ENCODE measurements at regions not wholly inside any gene's neighbourhood (a gene's known extent, or its start where the extent isn't known, plus 50 kb on each side); places are given as distances from the start of the nearest gene placed in this dataset.
A peak's percentile ranks its signal among the peaks of the same experiment; 100 is the strongest.

DNA sequence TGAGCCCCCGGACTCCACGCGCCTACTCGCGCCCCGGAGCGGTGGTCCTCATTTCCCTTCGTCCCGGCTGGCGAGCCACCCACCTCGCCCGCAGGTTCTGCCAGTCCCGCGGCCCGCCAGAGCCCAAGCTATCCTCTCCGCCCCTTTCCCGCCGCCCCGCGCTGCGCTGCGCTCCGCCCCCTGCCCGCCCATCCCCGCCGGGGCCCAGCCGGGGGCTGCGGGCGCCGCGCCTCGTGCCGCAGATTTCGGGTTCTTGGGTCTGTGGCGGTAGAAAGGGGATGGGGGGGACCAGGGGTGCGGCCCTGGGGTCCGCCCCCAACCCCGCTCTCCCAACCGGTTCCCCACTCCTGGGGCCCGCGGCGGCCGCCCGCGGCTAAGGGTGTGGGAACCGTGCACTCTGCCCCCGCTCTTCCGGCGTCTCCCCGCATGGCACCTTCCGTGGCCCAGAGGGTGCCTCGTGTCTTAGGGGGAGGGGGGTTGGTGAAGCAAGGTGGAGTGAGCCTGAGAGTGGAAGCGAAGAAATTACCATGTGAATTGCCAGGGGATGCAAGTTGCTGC is 650.8 kb upstream of the DIPK2B start:
- DNase-seq: peak; percentile 30

DNA sequence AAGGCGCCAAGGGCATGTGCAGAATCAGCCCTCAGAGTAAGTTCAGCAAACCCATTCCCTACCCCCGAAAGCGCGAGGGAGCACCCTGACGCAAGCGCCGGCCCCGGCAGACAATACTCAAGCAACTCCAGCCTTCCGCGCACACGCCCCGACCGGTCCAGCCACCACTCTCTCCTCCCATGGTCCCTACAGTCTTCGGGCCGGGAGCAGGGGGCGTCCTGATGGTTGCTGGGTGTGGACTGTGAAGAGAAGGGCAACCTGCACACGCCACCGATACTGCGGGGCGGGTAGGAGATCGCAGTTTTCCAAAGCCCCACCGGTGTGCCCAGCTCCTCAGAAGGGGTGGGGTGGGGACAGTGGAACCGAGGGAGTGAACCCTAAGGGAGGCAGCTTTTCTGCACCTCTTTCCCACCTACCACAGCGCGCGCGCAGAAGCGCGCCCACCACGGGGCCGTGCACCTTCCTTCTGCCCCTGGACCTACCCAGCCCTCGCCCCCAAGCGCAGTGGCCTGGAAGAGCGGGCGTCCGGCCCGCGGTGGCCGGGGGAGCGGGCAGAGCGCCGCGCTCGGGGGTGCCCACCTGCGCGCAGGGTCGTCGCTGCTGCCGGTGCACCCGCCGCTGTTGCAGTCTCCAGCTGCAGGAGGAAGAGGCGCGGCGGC is 650.2 kb upstream of the DIPK2B start:
- DNase-seq: peak; percentile 6

DNA sequence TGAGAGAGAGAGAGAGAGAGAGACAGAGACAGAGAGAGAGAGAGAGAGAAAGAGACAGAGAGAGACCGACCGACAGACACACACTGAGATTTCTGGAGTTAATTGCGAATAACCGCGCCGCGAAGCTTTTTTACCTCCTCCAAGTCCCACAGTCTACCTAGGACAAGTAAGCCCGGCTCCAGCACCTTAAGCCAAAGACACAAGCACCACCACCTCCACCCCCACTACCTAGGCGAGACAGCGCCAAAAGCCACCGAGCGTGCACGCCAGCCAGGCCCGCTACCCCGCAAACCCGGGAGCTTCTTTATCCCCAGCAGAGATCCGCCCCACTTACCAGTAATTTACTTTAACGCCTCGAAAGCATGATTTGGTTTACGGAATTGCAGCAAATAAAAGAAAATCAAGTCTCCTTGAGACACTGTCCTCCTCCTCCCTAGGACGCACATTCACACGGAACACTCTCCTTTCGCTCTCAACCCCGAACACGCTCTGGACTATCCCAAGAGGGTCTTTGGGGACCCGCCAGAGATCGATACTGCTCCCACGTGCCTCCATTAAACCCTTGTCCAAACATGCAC is 649.6 kb upstream of the DIPK2B start:
- DNase-seq: no peak

DNA sequence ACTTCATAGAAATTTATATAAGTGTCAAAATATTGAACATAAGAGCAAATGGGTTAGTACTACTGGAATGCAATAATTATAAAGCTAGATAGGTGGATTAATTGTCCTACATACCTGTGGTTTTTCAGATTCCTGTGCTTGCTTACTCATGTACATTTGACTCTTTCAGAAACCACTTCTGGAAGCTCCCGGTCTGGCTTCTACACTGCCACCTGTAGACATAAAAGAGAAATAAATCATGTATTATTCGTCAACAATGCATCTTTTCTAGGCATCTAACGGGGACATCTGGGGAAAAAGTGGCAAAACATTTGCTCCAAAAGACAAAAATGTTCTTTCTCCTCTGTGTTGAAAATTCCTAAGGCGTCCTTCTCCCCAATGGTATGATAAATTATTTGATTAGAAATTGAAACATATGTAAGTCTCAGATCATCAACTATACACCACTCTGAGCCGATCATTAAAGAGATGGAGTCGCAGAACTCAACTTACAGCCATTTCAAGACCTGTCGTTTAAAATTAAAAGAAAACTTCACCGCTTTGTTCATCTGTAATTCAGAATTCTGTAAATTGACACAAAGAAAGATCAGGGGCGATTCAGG is 648.7 kb upstream of the DIPK2B start:
- DNase-seq: peak; percentile 33

DNA sequence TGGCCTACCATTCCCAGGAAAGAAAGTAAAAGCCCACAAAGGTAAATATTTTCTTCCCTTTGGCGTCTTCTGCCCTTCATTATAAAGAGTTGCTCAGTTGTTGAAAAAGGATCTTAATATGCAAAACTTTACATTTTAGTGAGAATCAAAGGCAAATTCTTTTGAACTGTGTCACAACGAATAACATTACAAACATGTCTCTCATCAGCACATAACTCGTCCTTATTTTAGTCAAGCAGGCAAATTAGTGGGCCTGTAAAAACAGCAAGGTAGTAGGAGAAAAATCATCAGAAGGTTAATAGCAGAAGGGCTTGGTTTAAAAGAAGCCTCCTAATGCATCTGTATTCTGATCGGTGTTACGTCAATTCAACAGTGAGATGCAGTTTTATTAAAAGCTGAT is 647.3 kb upstream of the DIPK2B start:
- no peak for DNase-seq

DNA sequence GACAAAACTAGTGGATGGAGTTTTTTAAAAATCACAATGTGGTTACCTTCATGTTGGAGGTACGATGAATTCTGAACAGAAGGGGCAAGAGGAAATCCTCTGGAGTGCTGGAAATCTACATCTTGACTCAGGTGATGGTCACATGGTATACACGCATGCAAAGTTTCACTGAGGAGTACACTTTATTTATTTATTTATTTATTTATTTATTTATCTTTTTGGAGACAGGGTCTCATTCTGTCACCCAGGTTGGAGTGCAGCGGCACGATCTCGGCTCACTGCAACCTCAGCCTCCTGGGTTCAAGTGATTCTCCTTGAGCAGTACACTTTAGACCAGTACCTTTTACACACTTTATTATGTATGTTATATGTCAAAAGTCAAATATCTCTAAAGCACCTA is 645.7 kb upstream of the DIPK2B start:
- no peak for DNase-seq

DNA sequence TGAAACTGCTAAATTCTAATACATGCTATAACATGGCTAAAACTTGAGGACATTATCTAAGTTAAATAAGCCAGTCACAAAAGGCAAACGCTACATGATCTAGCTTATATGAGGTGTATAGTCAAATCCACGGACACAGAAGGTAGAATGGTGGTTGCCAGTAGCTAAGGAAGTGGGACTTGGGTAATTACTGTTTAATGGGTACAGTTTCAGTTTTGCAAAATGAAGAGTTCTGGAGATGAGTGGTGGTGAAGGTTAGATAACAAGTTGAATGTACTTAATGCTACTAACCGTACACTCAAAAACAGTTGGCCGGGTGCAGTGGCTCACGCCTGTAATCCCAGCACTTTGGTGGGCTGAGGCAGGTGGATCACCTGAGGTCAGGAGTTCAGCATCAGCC is 644.5 kb upstream of the DIPK2B start:
- no peak for DNase-seq

DNA sequence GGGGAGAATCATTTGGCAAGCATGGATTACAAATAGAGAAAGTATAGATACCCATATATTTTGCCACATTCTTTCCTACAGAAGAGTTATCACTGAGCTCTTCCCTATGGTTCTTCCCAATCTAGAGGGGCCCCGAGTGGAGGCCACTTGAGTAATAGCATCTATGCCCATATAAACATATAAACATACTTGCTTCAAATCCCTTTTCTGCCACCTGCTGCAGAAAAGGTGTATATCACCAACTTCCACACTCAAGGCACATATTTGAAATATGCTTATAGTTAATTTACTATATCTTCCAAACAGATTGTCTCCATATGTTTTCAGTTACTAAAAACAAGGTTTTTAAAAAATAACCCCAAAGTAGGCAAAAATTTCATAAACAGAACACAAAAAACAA is 642.8 kb upstream of the DIPK2B start:
- no peak for DNase-seq

DNA sequence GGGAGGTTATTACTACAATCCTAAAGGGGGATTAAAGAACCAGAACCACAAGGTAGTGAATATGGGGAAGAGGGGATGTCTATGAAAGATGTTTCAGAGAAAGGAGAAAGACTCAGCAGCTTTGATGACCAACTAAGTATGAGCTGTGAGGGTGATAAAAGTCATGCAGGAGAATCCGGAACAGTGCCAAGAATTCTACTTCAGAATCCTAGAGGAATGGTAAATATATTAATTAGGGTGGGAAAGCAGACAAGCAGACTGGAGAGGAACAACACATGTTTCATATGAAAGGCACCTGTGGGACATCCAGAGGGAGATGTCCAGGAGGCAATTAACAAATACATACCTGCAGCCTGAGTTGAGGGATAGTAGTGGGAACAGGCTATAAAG is 642.2 kb upstream of the DIPK2B start:
- no peak for DNase-seq

DNA sequence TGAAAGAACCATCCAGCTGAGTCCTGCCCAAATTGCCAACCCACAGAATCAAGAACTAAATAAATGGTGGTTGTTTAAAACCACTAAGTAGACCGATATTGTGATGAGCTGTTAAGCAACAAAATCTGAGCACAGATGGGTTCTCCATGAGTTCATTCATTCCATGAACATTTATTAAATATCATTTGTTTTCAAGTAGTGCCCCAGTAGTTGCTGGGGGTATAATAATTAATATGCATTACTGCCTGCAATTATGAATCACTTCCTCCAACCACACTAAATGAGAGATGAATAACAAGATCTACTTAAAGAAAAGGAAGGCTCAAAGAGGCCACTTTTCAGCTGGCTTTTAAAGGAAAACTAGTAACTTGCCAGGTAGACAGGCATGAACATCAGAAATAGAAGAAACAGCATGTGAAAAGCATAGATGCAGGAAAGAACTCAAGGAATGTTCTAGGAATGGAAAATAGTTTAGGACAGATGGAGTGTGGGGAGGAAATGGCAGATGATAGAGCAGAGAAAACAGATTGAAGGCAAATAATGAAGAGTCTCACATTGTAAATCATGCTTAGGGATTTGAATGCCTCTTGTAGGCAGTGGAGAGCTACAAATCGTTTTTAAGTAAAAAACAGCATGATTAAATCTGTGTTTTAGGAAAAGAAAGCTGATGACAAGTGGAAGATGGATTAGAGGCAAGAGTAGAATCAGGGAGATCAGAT is 641.7 kb upstream of the DIPK2B start:
- DNase-seq: no peak

DNA sequence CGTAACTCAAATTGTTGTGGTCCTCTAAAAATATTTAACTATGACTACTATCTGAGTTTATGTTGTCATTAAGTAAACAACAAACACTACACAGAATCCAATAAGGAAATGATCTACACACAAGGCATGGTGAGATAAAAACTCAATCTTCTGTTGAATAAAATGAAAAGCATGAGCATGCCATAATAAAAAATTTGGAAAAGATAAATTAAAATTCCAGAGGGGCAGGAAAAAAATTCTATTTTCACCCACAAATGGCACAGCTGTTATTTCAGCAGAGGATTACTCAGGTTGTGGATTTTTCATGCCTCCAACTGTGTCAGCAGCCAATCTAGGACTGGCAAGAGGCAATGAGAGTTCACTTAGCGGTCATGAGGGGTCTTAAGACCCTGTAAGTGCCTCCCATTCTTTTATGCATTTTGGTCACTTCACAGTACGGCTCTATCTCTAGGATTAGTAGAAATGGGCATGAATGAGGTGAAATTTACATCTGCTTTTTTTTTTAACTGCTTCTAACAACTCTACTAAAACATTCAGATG is 639.8 kb upstream of the DIPK2B start:
- no peak for DNase-seq

DNA sequence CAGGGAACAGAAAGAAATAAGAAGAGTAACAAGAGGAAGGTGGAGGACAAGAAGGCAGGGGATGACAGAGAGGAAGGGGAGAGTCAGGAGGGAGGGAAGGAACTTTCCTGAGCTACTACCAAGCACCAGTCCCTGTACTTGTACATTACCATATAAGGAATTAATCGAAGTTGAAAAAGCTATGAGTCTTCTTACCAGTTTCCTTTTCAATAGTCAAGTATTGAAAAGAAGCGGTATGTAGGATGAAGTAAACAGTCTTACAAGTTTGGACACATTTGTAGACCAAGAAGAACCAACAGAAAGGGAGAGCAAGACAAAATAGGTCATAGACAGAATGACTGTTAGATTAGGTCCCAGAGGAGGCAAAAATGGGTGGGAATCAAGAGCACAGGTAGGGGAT is 629.7 kb upstream of the DIPK2B start:
- DNase-seq: no peak

DNA sequence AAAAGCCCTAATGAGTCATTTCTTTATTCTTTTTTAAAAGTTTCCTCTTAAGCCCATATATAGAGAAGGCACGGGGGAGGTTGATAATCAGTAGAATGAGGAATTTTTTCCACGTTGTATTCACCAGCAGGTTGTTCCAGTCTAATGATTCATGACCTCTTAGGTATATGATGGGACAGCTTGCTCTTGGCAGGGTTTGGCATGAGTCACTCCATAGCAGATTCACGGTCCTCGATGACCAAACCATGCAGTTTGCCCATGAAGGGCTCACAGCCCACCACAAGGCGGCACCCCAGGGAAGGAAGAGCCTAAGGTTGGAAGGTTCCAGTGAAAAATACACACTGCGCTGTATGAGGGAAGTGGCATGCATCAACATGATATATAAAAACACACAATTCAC is 623.8 kb upstream of the DIPK2B start:
- DNase-seq: no peak

DNA sequence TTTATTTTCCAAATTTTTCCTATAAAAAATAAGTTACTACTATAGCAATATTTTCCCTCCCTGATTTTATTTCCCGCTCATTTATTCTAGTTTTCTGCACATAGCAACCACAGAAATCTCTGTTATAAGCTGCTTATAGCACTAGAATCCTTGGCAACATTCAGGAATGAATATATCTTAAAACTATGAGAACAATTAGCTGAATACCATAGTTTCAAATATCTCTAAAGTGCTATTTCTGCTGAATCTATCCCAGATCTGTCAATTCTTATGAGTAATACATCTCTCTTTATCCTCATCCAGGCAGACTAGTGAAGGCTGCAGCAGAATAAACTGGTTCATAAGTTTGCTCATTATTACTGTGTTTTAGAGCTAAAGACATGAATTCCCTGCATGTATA is 622.9 kb upstream of the DIPK2B start:
- DNase-seq: no peak

DNA sequence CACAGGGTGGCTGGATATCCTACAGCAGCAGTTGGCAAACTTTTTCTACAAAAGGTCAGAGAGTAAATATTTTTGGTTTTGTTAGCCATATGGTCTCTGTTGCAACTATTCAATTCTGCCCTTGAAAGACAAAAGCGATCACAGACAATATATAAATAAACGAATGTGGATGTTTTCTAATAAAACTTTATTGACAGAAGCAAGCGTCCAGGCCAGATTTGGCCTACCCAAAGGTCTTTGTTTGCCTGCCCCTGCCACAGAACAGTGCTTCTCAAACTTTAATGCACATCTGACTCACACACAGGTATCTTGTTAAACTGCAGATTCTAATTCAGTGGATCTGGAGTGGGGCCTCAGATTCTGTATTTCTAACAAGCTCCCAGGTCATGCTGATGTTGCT is 621.4 kb upstream of the DIPK2B start:
- DNase-seq: no peak

DNA sequence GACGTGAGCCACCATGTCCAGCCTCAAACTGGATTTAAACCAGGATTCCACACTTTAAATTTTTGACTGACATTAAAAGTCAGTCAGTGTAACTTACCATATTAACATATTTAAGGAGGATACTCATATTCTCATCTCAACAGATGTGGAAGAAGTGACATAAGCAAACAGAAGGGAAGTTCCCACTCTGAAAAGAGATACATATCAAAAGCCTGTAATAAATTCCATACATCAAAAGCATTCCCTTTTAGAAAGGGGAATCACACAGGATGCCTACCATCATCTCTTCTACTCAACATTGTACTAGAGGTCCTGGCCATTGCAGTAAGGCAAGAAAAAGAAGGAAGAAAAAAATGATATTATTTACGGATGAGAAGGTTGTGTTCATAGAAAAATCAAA is 618.2 kb upstream of the DIPK2B start:
- DNase-seq: no peak

DNA sequence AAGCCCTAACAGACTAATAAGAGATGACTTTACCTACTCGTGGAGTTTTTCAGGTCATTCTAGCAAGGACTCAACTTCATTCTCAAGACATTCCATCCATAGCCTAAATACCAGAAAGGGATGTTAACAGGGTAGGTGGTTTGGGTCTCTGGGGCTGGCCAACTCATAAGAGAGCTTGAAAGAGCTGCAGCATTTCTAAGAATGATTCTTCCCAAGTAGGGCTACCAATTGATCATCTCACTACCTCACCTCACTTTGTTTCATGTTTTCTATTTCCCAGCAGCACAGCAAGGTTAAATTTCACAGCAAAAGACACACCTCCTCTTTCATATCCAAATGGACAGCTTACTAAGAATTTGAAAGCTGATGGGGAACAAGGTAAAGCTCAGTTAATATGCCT is 614.8 kb upstream of the DIPK2B start:
- no peak for DNase-seq

DNA sequence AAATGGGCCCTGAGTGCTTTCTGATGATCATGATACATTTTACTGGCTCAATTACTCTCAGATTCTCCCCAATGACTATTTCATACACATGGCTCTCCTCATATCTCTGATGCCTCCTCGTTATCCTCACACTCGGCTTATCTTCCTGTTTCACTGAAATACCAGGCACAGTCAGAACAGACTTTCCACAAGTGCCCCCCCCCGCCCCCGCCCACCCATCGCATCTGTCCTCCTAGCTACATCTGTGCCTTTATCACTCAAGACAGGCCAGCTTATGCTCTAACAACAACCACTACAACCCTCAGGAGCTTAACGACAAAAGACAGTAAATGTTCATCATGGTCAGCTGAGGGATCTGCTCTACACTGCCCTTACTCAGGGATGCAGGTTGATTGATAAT is 610.6 kb upstream of the DIPK2B start:
- no peak for DNase-seq

DNA sequence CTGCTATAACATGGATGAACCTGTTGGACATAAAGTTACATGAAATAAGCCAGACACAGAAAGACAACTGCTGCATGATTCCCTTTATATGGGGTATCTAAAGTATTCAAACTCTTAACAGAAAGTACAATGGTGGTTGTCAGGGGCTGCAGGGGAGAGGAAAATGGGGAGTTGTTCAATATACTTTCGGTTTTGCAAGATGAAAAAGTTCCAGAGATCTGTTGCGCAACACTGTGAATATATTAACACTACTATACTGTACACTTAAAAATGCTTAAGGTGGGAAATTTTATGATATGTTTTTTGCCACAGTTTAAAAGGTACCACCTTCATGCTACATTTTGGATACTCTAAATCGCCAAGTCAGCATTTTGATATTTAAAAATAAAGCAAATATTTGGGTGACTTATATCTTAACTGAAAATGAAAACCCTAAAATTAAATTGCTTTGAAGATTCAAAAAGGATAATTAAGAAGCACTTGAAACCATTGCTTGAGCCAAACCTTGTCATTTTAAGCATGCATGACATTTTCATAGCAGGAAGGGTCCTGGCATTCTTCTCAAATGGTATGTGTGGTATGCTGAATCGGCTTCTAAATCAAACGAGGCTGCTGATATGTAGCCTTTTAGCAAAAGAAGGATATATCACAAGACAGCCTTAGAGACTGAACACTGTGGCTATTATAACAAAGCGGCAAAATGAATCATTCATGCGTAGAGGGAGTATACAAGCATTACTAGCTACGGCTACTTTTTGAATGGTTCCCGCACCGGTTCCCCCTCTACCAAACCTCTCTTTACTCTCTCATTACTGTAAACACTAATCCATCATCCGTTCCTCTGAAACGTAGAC is 607.1 kb upstream of the DIPK2B start:
- no peak for DNase-seq

DNA sequence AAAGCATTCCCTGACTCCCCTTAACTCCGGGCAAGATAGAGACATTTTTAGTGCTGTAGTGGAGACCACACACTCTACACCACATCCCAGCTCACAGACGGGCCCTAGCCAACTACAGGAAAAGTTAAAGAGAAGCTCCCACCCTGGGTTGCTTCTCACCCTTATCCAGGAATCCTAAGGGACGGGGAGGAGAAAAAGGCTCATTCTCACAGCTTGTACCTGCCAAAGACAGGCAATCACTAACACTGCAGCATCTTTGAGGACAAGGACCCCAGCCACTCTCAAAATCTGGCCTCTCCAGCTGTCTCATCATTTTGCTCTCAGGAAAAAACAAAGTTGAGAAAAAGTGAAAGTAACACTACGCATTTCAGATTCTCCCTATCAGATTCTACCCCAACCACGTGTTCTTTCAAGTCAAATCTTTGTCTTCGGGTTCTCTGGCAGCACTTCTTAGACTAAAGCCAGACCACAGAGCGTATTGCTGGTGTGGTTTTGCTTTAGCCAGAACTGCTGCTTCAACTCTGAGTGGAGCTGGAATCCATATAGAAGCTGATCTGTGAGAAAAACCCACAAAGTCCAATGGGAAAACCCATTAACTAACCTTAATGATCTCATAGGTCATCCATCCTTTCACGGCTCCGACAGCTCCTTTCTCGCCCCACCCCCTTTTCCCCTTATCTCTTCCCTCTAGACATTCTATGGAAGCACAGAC is 605.9 kb upstream of the DIPK2B start:
- no peak for DNase-seq

DNA sequence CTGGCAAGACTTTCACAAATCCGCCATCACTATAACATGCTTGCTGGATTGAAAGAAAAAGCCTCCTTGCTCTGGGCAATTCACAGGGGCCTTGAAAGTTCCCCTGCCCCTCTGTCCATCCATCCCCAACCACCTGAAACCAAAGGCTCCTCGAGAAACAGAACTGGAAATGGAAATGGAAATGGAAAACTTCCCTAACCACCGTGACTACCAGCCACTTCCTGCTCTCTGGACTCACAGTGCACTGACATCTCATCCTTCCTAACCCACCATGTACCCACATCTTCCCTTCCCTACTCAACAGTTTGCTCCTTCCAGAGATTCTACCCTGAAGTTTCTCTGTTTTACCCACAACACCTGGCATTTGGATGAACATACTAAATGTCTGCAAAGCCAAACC is 603.6 kb upstream of the DIPK2B start:
- DNase-seq: no peak

DNA sequence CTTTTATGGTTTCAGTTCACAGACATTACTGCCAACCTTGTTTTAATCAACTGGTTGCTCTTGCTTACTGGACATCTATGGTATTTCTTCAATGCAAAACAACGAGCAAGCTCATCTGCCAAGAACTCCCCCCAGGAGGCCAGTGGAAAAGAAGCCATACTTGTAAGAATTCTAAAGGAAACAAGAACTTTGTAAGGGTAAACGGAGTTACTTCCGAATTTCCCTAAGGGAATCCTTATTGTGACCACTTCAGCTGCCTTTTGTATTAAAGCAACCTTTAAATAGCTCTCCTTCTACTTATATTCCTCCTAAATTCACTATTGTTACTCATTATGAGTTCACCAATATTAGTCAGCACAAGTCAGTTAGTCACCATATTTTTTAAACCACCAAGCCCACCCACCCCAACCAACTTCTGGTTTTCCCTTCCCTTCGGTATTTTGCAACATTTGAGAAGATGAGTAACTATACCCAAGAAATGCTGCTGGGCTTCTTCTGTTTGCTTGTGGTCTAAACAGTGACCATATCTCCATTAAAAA is 602.8 kb upstream of the DIPK2B start:
- no peak for DNase-seq

Measured in NCI-H510A treated with DMSO at 0.1 percent for 48 hours (cell line).